CD4-positive, alpha-beta T cell treated with Interleukin-15 for 1 hour (primary cell): ENCODE measurements at regions not wholly inside any gene's neighbourhood (a gene's known extent, or its start where the extent isn't known, plus 50 kb on each side); places are given as distances from the start of the nearest gene placed in this dataset.

Experiments
- DNase-seq: peaks from one replicate; pipeline ENCODE4 v3.0.0-alpha.2; 2020

DNA sequence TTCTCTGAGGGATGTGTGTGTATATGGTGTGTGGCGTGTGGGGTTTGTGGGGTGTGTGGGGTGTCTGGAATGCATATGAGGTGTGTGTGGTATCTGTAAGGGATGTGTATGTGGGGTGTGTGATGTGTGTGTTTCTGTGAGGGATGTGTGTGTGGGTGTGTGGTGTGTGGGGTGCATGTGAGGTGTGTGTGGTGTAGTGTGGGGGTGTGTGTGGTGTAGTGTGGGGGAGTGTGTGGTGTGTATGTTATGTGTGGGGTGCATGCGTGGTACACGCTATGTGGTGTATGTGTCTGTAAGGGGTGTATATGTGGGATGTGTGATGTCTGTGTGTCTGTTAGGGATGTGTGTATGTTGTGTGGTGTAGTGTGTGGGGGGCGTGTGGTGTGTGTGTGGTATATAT lies 300.0 kb downstream of the FGF9 start:
- no peak for DNase-seq

- DNase-seq, result no peak
Measured at GRCh38 chr13:21971662-21972621, 301.1 kb downstream of the FGF9 start.

DNA sequence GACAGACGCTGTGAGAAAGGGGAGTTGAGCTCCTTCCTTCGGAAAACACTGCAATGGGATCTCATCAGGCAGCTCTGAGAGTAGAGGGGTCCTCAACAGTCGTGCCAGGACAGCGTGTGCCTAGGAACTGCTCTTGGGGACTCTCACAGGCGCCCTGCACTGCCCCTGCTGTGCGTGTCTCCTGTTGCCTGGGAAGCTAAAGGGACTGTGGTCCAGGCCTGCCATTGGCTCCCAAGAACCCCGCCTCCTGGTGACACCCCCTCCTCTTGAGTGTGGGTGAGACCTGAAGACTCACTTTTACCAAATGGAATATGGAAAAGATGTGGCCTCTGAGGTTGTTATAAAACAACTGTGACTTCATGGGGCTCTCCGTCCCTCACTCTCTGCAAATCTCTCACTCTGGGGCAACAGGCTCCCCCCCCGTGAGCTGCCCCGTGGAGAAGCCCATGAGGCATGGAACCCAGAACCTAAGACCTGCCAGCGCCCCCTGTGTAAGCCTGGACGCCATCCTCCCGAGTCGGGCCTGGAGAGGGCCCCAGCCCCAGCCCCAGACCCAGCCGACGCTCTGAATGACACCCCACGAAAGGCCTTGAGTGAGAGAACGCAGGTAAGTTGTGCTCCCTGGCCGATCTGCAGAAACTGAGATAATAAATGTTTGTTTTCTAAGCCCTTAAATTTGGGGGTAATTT lies 302.7 kb downstream of the FGF9 start:
- DNase-seq, result no peak

DNA sequence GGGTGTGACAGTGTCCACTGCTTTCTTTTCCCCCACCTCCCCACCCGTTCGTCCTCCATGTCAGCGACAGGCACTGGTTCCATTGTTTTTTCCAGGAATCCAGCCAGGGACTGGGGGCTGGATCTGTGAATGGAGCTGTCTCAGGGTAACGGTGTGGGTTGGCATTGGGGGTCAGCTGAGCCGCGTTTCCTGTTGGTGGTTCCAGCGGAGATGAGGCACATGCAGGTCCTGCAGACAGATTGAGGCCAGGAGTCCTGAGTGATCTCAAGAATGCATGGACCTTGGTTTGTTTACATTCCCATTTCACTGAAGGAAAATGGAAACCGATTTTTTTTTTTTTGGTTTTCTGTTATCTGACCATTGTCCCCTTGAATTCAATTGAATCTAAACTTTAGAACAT lies 303.9 kb downstream of the FGF9 start:
- DNase-seq, result no peak

DNA sequence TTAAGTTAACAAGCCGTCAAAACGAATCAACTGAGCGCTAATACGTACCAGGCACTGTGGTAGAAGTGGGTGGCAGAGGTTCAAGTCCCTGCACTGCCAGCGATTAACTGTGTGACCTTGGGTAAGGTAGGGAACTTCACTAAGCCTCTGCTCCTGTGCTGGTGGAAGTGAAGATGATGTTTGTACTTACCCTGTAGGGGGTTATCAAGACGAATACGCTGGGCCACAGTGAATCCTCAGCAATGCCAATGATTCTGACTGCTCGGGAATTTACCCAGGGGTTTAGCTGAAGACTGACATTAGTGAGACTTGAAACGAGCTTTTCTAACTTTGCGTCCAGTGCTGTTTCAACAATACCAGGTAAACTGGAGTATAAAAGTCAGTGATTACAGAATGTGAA lies 305.3 kb downstream of the FGF9 start:
- DNase-seq, result no peak

DNA sequence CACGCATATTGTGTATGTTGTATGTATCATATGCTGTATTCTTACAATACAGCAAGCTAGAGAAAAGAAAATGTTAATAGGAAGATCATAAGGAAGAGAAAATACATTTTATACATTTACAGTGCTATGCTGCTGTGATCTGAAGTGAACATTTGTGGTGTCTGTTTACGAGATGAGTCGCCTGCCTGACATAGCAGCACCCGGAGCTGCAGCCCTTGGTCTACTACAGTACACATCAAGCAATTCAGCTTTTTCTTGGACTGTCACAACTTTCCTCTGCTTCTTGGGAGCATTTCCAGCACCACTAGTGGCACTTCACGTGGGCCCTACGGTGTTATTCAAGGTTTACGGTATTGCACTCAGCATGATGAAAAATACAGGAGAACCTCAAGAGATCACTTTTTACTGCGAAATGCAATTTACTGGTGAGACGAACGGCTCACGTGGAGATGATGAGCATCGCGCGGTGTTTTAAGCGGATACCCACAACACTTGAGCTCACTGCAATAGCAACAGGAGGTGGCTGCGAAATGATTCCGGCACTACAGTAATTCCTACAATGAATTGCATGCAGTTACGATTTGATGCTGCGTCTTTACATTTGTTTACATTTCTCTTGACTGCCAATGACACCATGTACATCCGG lies 308.4 kb downstream of the FGF9 start:
- no peak for DNase-seq

- no peak for DNase-seq
Measured at GRCh38 chr13:21980049-21980448, 309.2 kb downstream of the FGF9 start.

DNA sequence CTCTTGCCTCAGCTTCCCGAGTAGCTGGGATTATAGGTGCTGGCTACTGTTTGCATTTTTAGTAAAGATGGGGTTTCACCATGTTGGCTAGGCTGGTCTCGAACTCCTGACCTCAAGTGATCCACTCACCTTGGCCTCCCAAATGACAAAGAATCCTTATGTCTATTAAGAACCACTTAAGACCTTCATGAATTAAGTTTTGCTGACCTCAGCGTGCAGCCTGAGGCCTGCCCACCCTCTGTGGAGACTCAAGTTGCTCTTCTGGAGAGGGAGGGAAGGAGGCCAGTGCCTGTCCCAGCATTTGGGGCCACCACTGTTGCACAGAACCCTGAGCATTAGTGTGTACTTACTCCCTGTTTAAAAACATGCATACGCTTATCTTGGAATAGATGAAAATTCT lies 313.3 kb downstream of the FGF9 start:
- no peak for DNase-seq

DNA sequence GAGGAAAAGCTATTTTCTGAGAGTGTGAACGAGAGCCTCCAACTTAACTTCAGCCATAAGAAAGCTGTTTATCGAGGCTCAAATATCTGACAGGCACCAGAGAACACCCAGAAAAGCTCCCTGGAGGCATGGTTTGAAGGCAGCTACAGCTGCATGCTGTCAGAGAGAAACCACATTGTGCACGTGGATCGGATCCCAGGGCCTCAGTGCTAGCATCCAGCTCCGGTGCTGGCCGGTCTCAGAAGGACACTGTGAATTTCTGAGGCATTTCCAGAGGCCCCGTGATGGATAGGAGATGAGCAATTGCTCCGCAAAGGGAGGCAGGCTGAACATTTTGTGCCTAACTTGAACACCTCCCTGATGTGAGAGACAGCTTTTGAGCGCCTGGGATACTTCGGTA lies 315.7 kb downstream of the FGF9 start:
- no peak for DNase-seq

- DNase-seq, result no peak
Measured at GRCh38 chr13:21987793-21988192, 316.9 kb downstream of the FGF9 start.

- no peak for DNase-seq
Measured at GRCh38 chr13:21988624-21989023, 317.8 kb downstream of the FGF9 start.

GRCh38 chr13:21996049-21996448 lies 325.2 kb downstream of the FGF9 start:
- DNase-seq, result no peak

- no peak for DNase-seq
Measured at GRCh38 chr13:21997726-21998125, 326.9 kb downstream of the FGF9 start.

DNA sequence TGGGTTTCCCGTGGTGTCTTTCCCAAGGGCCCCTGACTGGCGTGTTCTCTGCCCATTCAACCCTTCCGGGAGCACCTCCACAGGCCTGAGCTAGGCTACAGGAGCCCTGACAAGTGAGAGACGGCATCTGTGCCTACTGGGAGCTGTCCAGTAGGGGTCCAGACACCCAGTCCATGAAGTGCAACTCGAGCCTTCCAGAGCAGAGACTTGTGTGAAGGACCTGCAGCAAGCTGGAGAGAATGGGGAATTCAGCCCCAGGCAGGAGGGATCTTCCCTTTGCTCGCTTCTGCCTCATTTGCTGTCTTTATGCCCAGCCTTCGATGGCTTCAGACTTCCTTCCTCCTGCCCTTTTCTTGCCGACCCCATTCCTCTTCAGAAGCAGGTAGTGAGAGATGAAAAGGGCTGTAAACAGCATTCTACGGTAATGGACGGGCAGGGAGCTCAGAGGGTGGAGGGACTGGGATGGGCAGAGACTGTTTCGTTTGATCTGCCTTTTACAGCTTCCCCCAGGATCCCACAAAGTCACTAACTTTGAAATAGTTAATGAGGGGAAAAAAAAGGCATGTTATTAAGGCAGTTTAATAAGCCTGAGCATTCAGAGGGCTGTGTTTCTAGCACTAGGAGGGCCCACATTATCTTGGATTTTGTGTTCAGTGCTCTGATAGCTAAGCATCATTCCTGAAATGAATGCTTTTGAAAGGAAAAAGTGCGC lies 327.6 kb downstream of the FGF9 start:
- no peak for DNase-seq

DNA sequence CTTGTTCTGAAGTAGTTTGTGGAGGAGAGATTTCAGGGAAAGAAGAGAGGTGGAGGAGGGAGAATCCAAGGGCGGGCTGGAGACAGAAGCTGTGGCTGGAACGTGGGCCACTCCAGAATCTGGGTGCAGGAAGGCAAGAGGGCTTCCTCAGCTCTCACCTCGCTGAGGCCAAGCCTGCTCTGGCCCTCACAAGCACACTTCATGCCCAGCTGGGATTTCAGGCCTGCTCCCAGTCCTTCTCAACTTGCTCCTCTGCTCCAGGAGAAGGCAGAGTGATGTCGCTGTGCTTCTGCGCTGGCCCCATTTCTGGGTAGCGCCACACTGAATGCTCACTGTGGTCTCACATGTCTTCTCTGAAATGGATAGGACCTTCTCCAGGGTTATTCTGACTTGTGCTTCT lies 328.8 kb downstream of the FGF9 start:
- DNase-seq, result no peak

GRCh38 chr13:22000191-22000590 lies 329.3 kb downstream of the FGF9 start:
- no peak for DNase-seq

- no peak for DNase-seq
Measured at GRCh38 chr13:22001336-22001735, 330.5 kb downstream of the FGF9 start.

- no peak for DNase-seq
Measured at GRCh38 chr13:22002893-22003292, 332.0 kb downstream of the FGF9 start.

GRCh38 chr13:22009500-22009899 lies 338.6 kb downstream of the FGF9 start:
- DNase-seq, result peak; percentile 44

DNA sequence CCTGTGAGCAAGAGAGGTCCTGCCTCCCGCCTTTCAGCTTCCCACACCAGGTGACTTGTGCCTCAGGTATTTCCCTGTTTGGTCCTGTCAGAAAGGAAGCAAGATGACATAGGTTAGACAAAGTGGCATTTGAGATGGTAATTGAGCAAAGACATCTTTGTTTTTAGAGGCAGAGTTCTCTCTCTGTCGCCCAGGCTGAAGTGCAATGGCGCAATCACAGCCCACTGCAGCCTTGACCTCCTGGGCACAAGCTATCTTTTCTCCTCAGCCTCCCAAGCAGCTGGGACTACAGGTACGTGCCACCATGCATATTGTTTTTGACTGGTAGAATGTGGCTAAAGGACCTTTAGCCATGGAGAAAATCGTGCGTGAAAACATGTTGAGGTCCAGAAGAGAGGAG lies 339.1 kb downstream of the FGF9 start:
- DNase-seq, result no peak

DNA sequence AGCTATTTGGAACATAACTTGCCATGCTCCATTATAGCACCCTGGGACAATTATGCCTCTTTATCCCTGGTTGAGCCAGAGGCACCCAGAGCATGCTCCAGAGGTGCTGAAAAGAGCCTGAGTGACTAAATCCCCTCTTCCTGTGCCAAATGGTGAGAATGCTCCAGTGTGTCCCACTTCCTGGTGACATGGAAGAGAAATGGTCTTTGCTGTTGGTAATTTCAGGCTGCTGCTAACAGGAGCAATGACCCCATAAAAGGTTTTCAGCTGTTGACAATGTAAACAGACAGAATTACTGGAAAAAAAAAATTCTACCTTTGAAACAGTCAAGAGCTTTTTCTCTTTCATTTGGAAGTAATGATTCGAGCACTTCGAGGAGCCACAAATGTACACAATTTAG lies 341.8 kb downstream of the FGF9 start:
- DNase-seq, result no peak

DNA sequence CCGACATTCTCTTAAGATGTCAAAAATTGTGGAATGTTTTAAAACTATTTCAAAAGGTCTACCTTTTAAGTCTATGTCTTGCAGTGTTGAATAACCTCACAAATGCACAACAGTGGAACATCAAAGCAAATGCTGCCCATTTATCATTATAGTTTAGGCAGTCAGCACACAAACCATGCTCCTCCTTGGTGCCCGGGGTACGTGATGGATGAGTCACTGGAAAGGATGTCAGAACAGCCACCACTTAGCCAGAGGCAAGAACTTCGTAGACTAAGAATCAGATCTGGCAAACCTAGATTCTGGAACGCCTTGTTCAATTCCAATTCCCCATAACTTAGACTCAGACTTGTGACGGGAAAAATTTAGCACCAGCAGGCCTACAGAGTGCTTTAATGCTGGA lies 343.6 kb downstream of the FGF9 start:
- no peak for DNase-seq

DNA sequence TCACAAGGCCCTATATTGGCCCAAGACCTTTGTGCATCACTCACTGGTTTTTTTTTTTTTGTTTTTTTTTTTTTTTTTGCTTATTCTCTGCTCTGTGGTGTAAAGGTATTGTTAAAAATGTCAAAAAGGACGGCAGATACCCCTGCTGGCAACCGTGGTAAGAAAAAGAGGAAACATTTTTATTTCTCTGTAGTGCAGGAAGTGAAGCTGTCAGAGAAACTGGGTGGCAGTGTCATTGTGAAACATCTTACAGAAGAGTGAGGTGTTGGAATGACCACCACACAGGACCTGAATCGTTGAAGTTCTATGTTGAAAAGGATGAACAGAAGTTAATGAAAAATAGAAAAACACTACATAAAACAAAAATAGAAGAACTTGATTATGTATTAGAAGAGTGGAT lies 346.4 kb downstream of the FGF9 start:
- no peak for DNase-seq
